ENCODE measurements at regions not wholly inside any gene's neighbourhood (a gene's known extent, or its start where the extent isn't known, plus 50 kb on each side); places are given as distances from the start of the nearest gene placed in this dataset.

GRCh38 chr13:28582225-28582891 lies 76.6 kb upstream of the POMP start (continued):
- TF ChIP-seq CBX8 (IDR thresholded peaks at IDR 0.05; ENCODE audit: borderline replicate concordance, low read depth, low read length) (no peak), EP300 (IDR thresholded peaks at IDR 0.05; ENCODE audit: borderline replicate concordance in 1 of 2, low read depth in 2 of 2, low read length in 2 of 2) (no peak), CHD2 (IDR thresholded peaks at IDR 0.05; ENCODE audit: low read length) (no peak), YY1 (IDR thresholded peaks at IDR 0.05; ENCODE audit: low read depth, low read length) (no peak)
